ENCODE measurements at regions not wholly inside any gene's neighbourhood (a gene's known extent, or its start where the extent isn't known, plus 50 kb on each side); places are given as distances from the start of the nearest gene placed in this dataset.

DNA sequence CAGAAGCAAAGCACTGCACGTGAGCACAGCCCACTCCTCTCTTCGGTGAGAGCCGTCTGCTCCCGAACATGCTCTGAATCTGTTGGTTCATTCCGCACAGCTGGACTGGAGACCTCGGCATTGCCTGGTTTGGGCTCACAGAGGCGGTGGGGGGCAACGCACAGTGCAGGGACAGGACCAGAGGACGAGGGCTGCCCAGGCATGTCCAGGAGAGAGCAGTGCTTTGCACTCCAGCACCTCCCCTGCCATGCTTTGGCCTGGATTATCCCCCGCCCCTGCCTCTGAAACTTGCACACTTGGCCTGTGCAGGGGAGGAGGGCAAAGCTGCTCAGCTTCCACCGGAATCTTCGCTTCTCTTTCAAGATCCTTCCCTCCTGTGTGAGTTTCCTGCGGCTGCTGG is 536.5 kb downstream of the BRD1 start:
- no peak for TF ChIP-seq PATZ1 (CRISPR knock-in tag; IDR thresholded peaks at IDR 0.05; ENCODE audit: borderline replicate concordance)
- no peak for TF ChIP-seq RARB (CRISPR knock-in tag; IDR thresholded peaks at IDR 0.05)
- TF ChIP-seq POU6F1 (CRISPR knock-in tag; IDR thresholded peaks at IDR 0.05; ENCODE audit: borderline replicate concordance, low read depth), result no peak
- no peak for TF ChIP-seq ZC3H10 (CRISPR knock-in tag; IDR thresholded peaks at IDR 0.05)

Data from SK-N-SH treated with all-trans-retinoic acid at 6 μM for 48 hours (cell line).